ENCODE measurements at regions not wholly inside any gene's neighbourhood (a gene's known extent, or its start where the extent isn't known, plus 50 kb on each side); places are given as distances from the start of the nearest gene placed in this dataset.

DNA sequence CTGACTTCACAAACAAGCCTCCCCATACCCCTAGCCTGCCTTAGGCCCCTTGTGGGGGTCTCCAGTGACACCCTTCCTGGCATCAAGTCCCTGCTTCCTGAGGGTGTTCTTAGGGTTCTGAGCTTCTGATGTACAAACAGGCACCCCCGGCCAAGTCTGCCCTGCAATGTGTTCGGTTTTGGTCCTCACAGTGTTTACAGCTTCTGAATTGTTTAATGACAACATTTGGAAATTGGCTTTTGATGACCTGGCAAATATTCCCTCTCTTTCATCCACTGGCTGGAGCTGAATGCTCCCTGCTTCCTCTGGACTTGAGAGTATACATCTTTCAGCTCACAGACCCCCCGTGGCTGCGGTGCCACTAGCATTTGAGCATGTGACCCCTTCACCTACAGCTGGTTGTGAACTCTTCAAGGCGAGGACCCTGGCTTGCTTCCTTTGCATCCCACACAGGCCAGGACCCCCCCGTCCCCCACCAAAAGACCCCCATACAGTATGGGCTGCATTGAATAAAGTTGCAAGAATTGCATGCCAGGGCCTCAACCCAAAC lies 180.8 kb downstream of the KATNIP start:
- TF ChIP-seq, protein P1, sequence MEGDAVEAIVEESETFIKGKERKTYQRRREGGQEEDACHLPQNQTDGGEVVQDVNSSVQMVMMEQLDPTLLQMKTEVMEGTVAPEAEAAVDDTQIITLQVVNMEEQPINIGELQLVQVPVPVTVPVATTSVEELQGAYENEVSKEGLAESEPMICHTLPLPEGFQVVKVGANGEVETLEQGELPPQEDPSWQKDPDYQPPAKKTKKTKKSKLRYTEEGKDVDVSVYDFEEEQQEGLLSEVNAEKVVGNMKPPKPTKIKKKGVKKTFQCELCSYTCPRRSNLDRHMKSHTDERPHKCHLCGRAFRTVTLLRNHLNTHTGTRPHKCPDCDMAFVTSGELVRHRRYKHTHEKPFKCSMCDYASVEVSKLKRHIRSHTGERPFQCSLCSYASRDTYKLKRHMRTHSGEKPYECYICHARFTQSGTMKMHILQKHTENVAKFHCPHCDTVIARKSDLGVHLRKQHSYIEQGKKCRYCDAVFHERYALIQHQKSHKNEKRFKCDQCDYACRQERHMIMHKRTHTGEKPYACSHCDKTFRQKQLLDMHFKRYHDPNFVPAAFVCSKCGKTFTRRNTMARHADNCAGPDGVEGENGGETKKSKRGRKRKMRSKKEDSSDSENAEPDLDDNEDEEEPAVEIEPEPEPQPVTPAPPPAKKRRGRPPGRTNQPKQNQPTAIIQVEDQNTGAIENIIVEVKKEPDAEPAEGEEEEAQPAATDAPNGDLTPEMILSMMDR (IDR thresholded peaks at IDR 0.05): no peak
- TF ChIP-seq POLR2A (IDR thresholded peaks at IDR 0.05; ENCODE audit: low read depth) (no peak), EP300 (IDR thresholded peaks at IDR 0.05) (no peak)

Data from esophagus muscularis mucosa (tissue), 4 donors.